IMR-90 (cell line): ENCODE measurements at regions not wholly inside any gene's neighbourhood (a gene's known extent, or its start where the extent isn't known, plus 50 kb on each side); places are given as distances from the start of the nearest gene placed in this dataset.

Source experiments
- ATAC-seq: fragments of 200-7000 bp; cut with Tn5 transposase; 2 replicates; pipeline ENCODE4 v1.9.1; 2020; ENCODE audit warnings: low read depth, mild to moderate bottlenecking, moderate library complexity
- BruUV-seq: library from RNA; stranded (reverse); fragments of 400-500 nt; replicated peaks from 2 replicates; lab custom pipeline; 2021; lab: Mats Ljungman, UMichigan
- CTCF ChIA-PET: fragments of 300-600 bp; formaldehyde crosslinking; extraction: SDS; loops from one replicate; lab custom pipeline; 2021; ENCODE audit warnings: antibody characterized with exemption; lab: Yijun Ruan, JAX
- POLR2A ChIA-PET: fragments of 300-600 bp; sonication (Branson Sonifier 250); formaldehyde crosslinking; loops from one replicate; lab custom pipeline; 2022; ENCODE audit warnings: antibody characterized with exemption; ENCODE audit not compliant: unreplicated experiment; lab: Charles Lee
- DNase-seq: peaks from one replicate; pipeline ENCODE4 v3.0.0; 2013
- H2AFZ ChIP-seq: replicated peaks from 2 replicates; pipeline ENCODE3; 2013; ENCODE audit warnings: low read length, mild to moderate bottlenecking; ENCODE audit not compliant: poor library complexity
- H2AK5ac ChIP-seq: 2 replicates; pipeline ENCODE4 v1.6.1; 2013; ENCODE audit warnings: low read depth, low read length, inconsistent platforms
- H2AK9ac ChIP-seq: replicated peaks from 2 replicates; pipeline ENCODE3; 2013; ENCODE audit warnings: mild to moderate bottlenecking, low read depth, low read length, moderate library complexity; ENCODE audit not compliant: poor library complexity
- H2BK120ac ChIP-seq: 2 replicates; pipeline ENCODE4 v1.6.1; 2013; ENCODE audit warnings: low read depth, low read length, inconsistent platforms
- H2BK15ac ChIP-seq: 3 replicates; pipeline ENCODE4 v1.6.1; 2013; ENCODE audit warnings: low read depth, low read length, inconsistent platforms
- H2BK20ac ChIP-seq: 2 replicates; pipeline ENCODE4 v1.6.1; 2013; ENCODE audit warnings: low read depth, mild to moderate bottlenecking, inconsistent platforms, low read length, moderate library complexity
- H2BK5ac ChIP-seq: 2 replicates; pipeline ENCODE4 v1.6.1; 2013; ENCODE audit warnings: mild to moderate bottlenecking, low read depth, low read length, inconsistent platforms; ENCODE audit not compliant: poor library complexity, severe bottlenecking
- H3K14ac ChIP-seq: replicated peaks from 2 replicates; pipeline ENCODE4 v1.6.1; 2013; ENCODE audit warnings: low read depth, low read length, inconsistent platforms
- H3K18ac ChIP-seq: 2 replicates; pipeline ENCODE4 v1.6.1; 2013; ENCODE audit warnings: low read depth, low read length, control low read depth
- H3K23ac ChIP-seq: 2 replicates; pipeline ENCODE4 v1.6.1; 2013; ENCODE audit warnings: low read depth, low read length, inconsistent platforms
- H3K27ac ChIP-seq: 2 replicates; pipeline ENCODE4 v1.5.1; 2013; ENCODE audit warnings: mild to moderate bottlenecking, control low read depth, low read length; ENCODE audit not compliant: insufficient read depth
- H3K27me3 ChIP-seq: 2 replicates; pipeline ENCODE4 v1.6.1; 2013; ENCODE audit warnings: low read length; ENCODE audit not compliant: control insufficient read depth, insufficient read depth
- H3K36me3 ChIP-seq: 2 replicates; pipeline ENCODE4 v1.6.1; 2013; ENCODE audit warnings: low read length, mixed read lengths; ENCODE audit not compliant: control insufficient read depth, insufficient read depth
- H3K4ac ChIP-seq: 2 replicates; pipeline ENCODE4 v1.6.1; 2013; ENCODE audit warnings: low read depth, low read length, inconsistent platforms
- H3K4me1 ChIP-seq: 2 replicates; pipeline ENCODE4 v1.6.1; 2013; ENCODE audit warnings: low read length, mixed read lengths; ENCODE audit not compliant: control insufficient read depth, insufficient read depth
- H3K4me2 ChIP-seq: 2 replicates; pipeline ENCODE4 v1.6.1; 2013; ENCODE audit warnings: low read depth, mild to moderate bottlenecking, control low read depth, low read length, moderate library complexity
- H3K4me3 ChIP-seq: 2 replicates; pipeline ENCODE4 v1.5.1; 2013; ENCODE audit warnings: low read depth, mild to moderate bottlenecking, control low read depth, low read length, moderate library complexity; ENCODE audit not compliant: insufficient read depth
- H3K56ac ChIP-seq: 2 replicates; pipeline ENCODE4 v1.6.1; 2013; ENCODE audit warnings: low read length, inconsistent platforms; ENCODE audit not compliant: insufficient read depth; ENCODE audit errors: extremely low read depth
- H3K79me1 ChIP-seq, 2 experiments: 2 replicates each; pipeline ENCODE4 v1.6.1; 2013; ENCODE audit warnings: low read length in 2 of 2, inconsistent platforms in 1 of 2, low read depth in 1 of 2
- H3K9ac ChIP-seq: 2 replicates; pipeline ENCODE4 v1.6.1; 2013; ENCODE audit warnings: low read depth, low read length, control low read depth
- H3K9me1 ChIP-seq: 2 replicates; pipeline ENCODE4 v1.6.1; 2013; ENCODE audit warnings: low read length, inconsistent platforms; ENCODE audit not compliant: insufficient read depth
- H3K9me3 ChIP-seq: 2 replicates; pipeline ENCODE4 v1.6.1; 2013; ENCODE audit warnings: low read length; ENCODE audit not compliant: control insufficient read depth, insufficient read depth
- H4K20me1 ChIP-seq: 2 replicates; pipeline ENCODE4 v1.6.1; 2013; ENCODE audit warnings: low read length, inconsistent platforms; ENCODE audit not compliant: insufficient read depth
- H4K5ac ChIP-seq: 2 replicates; pipeline ENCODE4 v1.6.1; 2013; ENCODE audit warnings: mild to moderate bottlenecking, low read depth, low read length, control low read depth
- H4K8ac ChIP-seq, 2 experiments: 2 replicates each; pipeline ENCODE4 v1.6.1; 2013; ENCODE audit warnings: low read depth in 2 of 2, low read length in 2 of 2, control low read depth in 1 of 2, inconsistent platforms in 1 of 2
- H4K91ac ChIP-seq: 2 replicates; pipeline ENCODE4 v1.6.1; 2013; ENCODE audit warnings: low read depth, low read length, inconsistent platforms; ENCODE audit not compliant: insufficient read depth
- BHLHE40 ChIP-seq: fragments of 150-350 bp; IDR thresholded peaks from 2 replicates; pipeline ENCODE4 v1.6.1; 2016; ENCODE audit warnings: mild to moderate bottlenecking, low read depth, low read length
- CEBPB ChIP-seq: IDR thresholded peaks from 2 replicates; pipeline ENCODE4 v1.6.1; 2012; ENCODE audit warnings: low read depth, low read length, improper control_type of control experiment
- CHD1 ChIP-seq: IDR thresholded peaks from 2 replicates; pipeline ENCODE4 v1.6.1; 2012; ENCODE audit warnings: low read depth, low read length, improper control_type of control experiment
- FOS ChIP-seq: fragments of 150-350 bp; IDR thresholded peaks from 2 replicates; pipeline ENCODE4 v1.6.1; 2016; ENCODE audit warnings: low read depth, low read length
- MAFK ChIP-seq: IDR thresholded peaks from 2 replicates; pipeline ENCODE4 v1.6.1; 2012; ENCODE audit warnings: low read depth, low read length, improper control_type of control experiment
- MXI1 ChIP-seq: IDR thresholded peaks from 2 replicates; pipeline ENCODE4 v1.6.1; 2012; ENCODE audit warnings: low read depth, mild to moderate bottlenecking, low read length, moderate library complexity, borderline replicate concordance
- NFE2L2 ChIP-seq: fragments of 150-350 bp; IDR thresholded peaks from 2 replicates; pipeline ENCODE4 v1.6.1; 2016; ENCODE audit warnings: low read depth, mild to moderate bottlenecking, low read length
- RAD21 ChIP-seq: IDR thresholded peaks from 2 replicates; pipeline ENCODE4 v1.6.1; 2012; ENCODE audit warnings: low read length, improper control_type of control experiment
- RFX5 ChIP-seq: IDR thresholded peaks from 2 replicates; pipeline ENCODE4 v1.8.0; 2012; ENCODE audit warnings: low read depth, mild to moderate bottlenecking, low read length, moderate library complexity
- SMC3 ChIP-seq: fragments of 150-350 bp; IDR thresholded peaks from 2 replicates; pipeline ENCODE4 v1.6.1; 2016; ENCODE audit warnings: low read depth, mild to moderate bottlenecking, antibody characterized with exemption, low read length, moderate library complexity
- WGBS, 2 experiments: methylation state at CpG; one replicate each; pipeline versions ENCODE4 v1.1.5 to v1.1.7; 2013; ENCODE audit warnings: missing lambda C conversion rate in 2 of 2; ENCODE audit not compliant: insufficient read length in 1 of 2; ENCODE audit errors: extremely low coverage in 2 of 2; 5-methylcytosine and 5-hydroxymethylcytosine counted together
- dilution Hi-C: fragments of 300-500 bp; cut with HindIII; formaldehyde crosslinking; loops from one replicate; pipeline ENCODE4 v1.14.3; 2018; ENCODE audit warnings: low sequenced_read_pairs; ENCODE audit not compliant: unreplicated experiment
- in situ Hi-C: fragments of 300-500 bp; cut with MboI; formaldehyde crosslinking; loops from 3 replicates; pipeline ENCODE4 v1.14.3; 2019; ENCODE audit warnings: low sequenced_read_pairs, inconsistent platforms, mixed read lengths
- intact Hi-C: fragments of 100-400 bp; cut with micrococcal nuclease; formaldehyde crosslinking; loops from 2 replicates; pipeline ENCODE4 v1.10.0; 2022
- TF ChIP-seq, protein P1 (sequence below): conservative IDR thresholded peaks from 2 replicates; pipeline ENCODE4 v1.5.1; 2012; ENCODE audit warnings: mild to moderate bottlenecking, low read depth, low read length, improper control_type of control experiment
- TF ChIP-seq, protein P2 (sequence below): fragments of 150-350 bp; IDR thresholded peaks from 2 replicates; pipeline ENCODE4 v1.6.1; 2016; ENCODE audit warnings: low read depth, mild to moderate bottlenecking, low read length, moderate library complexity, borderline replicate concordance

DNA sequence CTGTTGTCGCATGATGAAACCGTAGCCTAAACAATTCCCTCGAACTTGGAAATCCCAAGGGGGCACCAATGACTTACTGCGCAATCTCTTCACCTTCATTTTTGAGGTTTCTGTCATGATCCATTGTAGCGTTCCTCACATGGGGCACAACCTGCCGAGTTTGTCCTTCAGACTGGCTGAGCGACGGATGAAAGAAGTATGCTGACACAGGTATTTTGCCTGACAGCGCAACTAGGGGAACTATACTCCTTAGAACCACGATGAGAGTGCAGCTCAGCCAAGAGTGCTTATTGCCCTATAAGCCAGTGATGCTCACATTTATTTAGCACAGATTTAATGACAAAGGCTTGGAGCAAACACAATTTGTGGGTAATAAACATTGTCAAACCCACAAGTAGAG lies 106.3 kb upstream of the ZNF267 start:
- Histone ChIP-seq H3K4me1 (no peaks in the 10 kb centered on the region), H3K14ac (no peak overlapping the region), H3K36me3 (no peaks in the 10 kb centered on the region), H4K5ac (no peak overlapping the region), H2BK15ac (no peak overlapping the region), H4K91ac (no peak overlapping the region), H3K27me3 (no peaks in the 10 kb centered on the region), H3K56ac (no peak overlapping the region), H3K9me1 (no peaks in the 10 kb centered on the region), H3K4me2 (no peak overlapping the region), H3K9me3 (peaks cover 54% of the 10 kb centered on the region), H4K8ac (no peak overlapping the region), H3K23ac (no peak overlapping the region), H2AFZ (no peak overlapping the region), H3K18ac (no peak overlapping the region), H3K4ac (no peak overlapping the region), H2AK5ac (no peak overlapping the region), H2BK5ac (no peak overlapping the region), H3K27ac (no peak overlapping the region), H2AK9ac (no peak overlapping the region), H2BK120ac (no peak overlapping the region), H3K9ac (no peak overlapping the region), H3K79me1 (no peaks in the 10 kb centered on the region), H2BK20ac (no peak overlapping the region), H3K4me3 (no peak overlapping the region), H4K20me1 (no peaks in the 10 kb centered on the region)
- no TSS peak for BruUV-seq
- in situ Hi-C loops = loop anchor here (10.0 kb wide), 1 partner anchor 62 kb away; no protein-coding TSS in a partner anchor
- POLR2A ChIA-PET = no interaction called here
- TF ChIP-seq CHD1 = no peak
- TF ChIP-seq NFE2L2 = no peak
- TF ChIP-seq FOS = no peak
- TF ChIP-seq MXI1 = no peak
- TF ChIP-seq, protein P1, sequence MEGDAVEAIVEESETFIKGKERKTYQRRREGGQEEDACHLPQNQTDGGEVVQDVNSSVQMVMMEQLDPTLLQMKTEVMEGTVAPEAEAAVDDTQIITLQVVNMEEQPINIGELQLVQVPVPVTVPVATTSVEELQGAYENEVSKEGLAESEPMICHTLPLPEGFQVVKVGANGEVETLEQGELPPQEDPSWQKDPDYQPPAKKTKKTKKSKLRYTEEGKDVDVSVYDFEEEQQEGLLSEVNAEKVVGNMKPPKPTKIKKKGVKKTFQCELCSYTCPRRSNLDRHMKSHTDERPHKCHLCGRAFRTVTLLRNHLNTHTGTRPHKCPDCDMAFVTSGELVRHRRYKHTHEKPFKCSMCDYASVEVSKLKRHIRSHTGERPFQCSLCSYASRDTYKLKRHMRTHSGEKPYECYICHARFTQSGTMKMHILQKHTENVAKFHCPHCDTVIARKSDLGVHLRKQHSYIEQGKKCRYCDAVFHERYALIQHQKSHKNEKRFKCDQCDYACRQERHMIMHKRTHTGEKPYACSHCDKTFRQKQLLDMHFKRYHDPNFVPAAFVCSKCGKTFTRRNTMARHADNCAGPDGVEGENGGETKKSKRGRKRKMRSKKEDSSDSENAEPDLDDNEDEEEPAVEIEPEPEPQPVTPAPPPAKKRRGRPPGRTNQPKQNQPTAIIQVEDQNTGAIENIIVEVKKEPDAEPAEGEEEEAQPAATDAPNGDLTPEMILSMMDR = no peak
- TF ChIP-seq, protein P2, sequence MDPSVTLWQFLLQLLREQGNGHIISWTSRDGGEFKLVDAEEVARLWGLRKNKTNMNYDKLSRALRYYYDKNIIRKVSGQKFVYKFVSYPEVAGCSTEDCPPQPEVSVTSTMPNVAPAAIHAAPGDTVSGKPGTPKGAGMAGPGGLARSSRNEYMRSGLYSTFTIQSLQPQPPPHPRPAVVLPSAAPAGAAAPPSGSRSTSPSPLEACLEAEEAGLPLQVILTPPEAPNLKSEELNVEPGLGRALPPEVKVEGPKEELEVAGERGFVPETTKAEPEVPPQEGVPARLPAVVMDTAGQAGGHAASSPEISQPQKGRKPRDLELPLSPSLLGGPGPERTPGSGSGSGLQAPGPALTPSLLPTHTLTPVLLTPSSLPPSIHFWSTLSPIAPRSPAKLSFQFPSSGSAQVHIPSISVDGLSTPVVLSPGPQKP = no peak
- TF ChIP-seq SMC3 = no peak
- TF ChIP-seq BHLHE40 = no peak
- no peak for TF ChIP-seq RFX5
- TF ChIP-seq CEBPB = no peak
- TF ChIP-seq MAFK = no peak
- TF ChIP-seq RAD21 = no peak
- DNase-seq = no peak
- dilution Hi-C loops = no loop called here
- CTCF ChIA-PET = no interaction called here
- no peak for ATAC-seq
- intact Hi-C loops = no loop called here
- 100% methylated on average over 2 of the region's 10 CpGs; no CpG with 5 or more reads in 1 of the 2 experiments for WGBS, 2 experiments
